ENCODE measurements at regions not wholly inside any gene's neighbourhood (a gene's known extent, or its start where the extent isn't known, plus 50 kb on each side); places are given as distances from the start of the nearest gene placed in this dataset.

DNA sequence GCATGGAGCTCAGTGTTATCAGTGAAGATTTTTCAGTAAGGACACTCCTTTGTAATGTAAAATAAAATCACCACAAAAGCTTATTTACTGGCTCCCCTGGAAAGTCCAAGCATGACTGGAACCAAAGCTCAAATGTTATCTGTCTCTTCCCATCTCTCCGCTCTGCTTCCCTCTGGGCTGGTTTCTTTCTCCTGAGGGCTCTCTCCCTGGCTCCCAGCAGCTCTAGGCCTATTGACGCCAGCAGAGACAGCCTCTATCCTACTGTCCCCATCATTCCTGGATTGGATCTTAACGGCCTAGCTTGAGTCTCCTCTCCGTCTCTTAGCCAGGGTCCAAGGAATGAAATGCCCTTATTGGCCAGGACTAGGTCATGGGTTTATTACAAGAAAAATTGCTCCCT lies 86.1 kb downstream of the TMEM167A start:
- TF ChIP-seq, protein P1, sequence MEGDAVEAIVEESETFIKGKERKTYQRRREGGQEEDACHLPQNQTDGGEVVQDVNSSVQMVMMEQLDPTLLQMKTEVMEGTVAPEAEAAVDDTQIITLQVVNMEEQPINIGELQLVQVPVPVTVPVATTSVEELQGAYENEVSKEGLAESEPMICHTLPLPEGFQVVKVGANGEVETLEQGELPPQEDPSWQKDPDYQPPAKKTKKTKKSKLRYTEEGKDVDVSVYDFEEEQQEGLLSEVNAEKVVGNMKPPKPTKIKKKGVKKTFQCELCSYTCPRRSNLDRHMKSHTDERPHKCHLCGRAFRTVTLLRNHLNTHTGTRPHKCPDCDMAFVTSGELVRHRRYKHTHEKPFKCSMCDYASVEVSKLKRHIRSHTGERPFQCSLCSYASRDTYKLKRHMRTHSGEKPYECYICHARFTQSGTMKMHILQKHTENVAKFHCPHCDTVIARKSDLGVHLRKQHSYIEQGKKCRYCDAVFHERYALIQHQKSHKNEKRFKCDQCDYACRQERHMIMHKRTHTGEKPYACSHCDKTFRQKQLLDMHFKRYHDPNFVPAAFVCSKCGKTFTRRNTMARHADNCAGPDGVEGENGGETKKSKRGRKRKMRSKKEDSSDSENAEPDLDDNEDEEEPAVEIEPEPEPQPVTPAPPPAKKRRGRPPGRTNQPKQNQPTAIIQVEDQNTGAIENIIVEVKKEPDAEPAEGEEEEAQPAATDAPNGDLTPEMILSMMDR (IDR thresholded peaks at IDR 0.05) = no peak
- TF ChIP-seq POLR2A (IDR thresholded peaks at IDR 0.05) (no peak), EP300 (IDR thresholded peaks at IDR 0.05) (no peak), POLR2AphosphoS5 (IDR thresholded peaks at IDR 0.05) (no peak)

All from upper lobe of left lung (tissue), 4 donors.